GM23338 (cell line): ENCODE measurements at regions not wholly inside any gene's neighbourhood (a gene's known extent, or its start where the extent isn't known, plus 50 kb on each side); places are given as distances from the start of the nearest gene placed in this dataset.

ENCODE experiments used
- CREB1 ChIP-seq: fragments of 250-450 bp; sonication (Bioruptor Pico); IDR thresholded peaks from 2 replicates; pipeline ENCODE4 v1.5.0; 2020; ENCODE audit warnings: low read depth, mild to moderate bottlenecking, moderate library complexity
- CTCF ChIP-seq, 2 experiments: fragments of 200-600 bp in 1 of 2; sonication (generic) in 1 of 2; conservative IDR thresholded peaks; 2 replicates each; pipeline versions ENCODE4 v1.5.1 to v1.6.1; 2016 to 2017; ENCODE audit warnings: antibody characterized with exemption in 2 of 2, low read depth in 2 of 2, mild to moderate bottlenecking in 2 of 2, moderate library complexity in 1 of 2
- ETS1 ChIP-seq: IDR thresholded peaks from 2 replicates; pipeline ENCODE4 v1.6.1; 2016; ENCODE audit warnings: antibody characterized with exemption
- EZH2 ChIP-seq: fragments of 200-600 bp; sonication (generic); IDR thresholded peaks from one replicate; pipeline ENCODE4 v1.8.0; 2017; ENCODE audit warnings: antibody characterized with exemption, mild to moderate bottlenecking, low read depth; ENCODE audit not compliant: unreplicated experiment
- EZH2phosphoT487 ChIP-seq: fragments of 200-600 bp; sonication (generic); IDR thresholded peaks from one replicate; pipeline ENCODE4 v1.8.1; 2018; ENCODE audit warnings: antibody characterized with exemption; ENCODE audit not compliant: unreplicated experiment
- NANOG ChIP-seq: IDR thresholded peaks from 2 replicates; pipeline ENCODE4 v1.6.1; 2016; ENCODE audit warnings: antibody characterized with exemption, borderline replicate concordance
- POLR2AphosphoS5 ChIP-seq: IDR thresholded peaks from 2 replicates; pipeline ENCODE4 v1.6.1; 2016; ENCODE audit warnings: antibody characterized with exemption, low read depth
- STAT1 ChIP-seq: IDR thresholded peaks from one replicate; pipeline ENCODE4 v1.6.1; 2016; ENCODE audit warnings: antibody characterized with exemption; ENCODE audit not compliant: unreplicated experiment
- ZNF331 ChIP-seq: fragments of 250-450 bp; sonication (Bioruptor Pico); IDR thresholded peaks from 2 replicates; pipeline ENCODE4 v1.5.0; 2020; ENCODE audit warnings: low read depth, mild to moderate bottlenecking, moderate library complexity
- TF ChIP-seq, protein P1 (sequence below): IDR thresholded peaks from one replicate; pipeline ENCODE4 v1.6.1; 2018; ENCODE audit warnings: antibody characterized with exemption; ENCODE audit not compliant: unreplicated experiment

- TF ChIP-seq CTCF (conservative IDR thresholded peaks at IDR 0.05; ENCODE audit: low read depth in 2 of 2), result no peak
- no peak for TF ChIP-seq STAT1
- TF ChIP-seq CREB1 (CRISPR knock-in tag), result no peak
- TF ChIP-seq, protein P1, sequence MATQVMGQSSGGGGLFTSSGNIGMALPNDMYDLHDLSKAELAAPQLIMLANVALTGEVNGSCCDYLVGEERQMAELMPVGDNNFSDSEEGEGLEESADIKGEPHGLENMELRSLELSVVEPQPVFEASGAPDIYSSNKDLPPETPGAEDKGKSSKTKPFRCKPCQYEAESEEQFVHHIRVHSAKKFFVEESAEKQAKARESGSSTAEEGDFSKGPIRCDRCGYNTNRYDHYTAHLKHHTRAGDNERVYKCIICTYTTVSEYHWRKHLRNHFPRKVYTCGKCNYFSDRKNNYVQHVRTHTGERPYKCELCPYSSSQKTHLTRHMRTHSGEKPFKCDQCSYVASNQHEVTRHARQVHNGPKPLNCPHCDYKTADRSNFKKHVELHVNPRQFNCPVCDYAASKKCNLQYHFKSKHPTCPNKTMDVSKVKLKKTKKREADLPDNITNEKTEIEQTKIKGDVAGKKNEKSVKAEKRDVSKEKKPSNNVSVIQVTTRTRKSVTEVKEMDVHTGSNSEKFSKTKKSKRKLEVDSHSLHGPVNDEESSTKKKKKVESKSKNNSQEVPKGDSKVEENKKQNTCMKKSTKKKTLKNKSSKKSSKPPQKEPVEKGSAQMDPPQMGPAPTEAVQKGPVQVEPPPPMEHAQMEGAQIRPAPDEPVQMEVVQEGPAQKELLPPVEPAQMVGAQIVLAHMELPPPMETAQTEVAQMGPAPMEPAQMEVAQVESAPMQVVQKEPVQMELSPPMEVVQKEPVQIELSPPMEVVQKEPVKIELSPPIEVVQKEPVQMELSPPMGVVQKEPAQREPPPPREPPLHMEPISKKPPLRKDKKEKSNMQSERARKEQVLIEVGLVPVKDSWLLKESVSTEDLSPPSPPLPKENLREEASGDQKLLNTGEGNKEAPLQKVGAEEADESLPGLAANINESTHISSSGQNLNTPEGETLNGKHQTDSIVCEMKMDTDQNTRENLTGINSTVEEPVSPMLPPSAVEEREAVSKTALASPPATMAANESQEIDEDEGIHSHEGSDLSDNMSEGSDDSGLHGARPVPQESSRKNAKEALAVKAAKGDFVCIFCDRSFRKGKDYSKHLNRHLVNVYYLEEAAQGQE, result no peak
- no peak for TF ChIP-seq POLR2AphosphoS5
- TF ChIP-seq EZH2phosphoT487, result no peak
- TF ChIP-seq NANOG, result no peak
- no peak for TF ChIP-seq ETS1
- no peak for TF ChIP-seq EZH2
- no peak for TF ChIP-seq ZNF331
Observed at GRCh38 chr6:154898821-154899220, 96.3 kb upstream of the TIAM2 start.
